WTC11 (cell line): ENCODE measurements at regions not wholly inside any gene's neighbourhood (a gene's known extent, or its start where the extent isn't known, plus 50 kb on each side); places are given as distances from the start of the nearest gene placed in this dataset.

Experiments
- ATAC-seq: fragments of 200-7000 bp; cut with Tn5 transposase; 2 replicates; pipeline ENCODE4 v1.10.0; 2021; ENCODE audit warnings: mild to moderate bottlenecking, moderate library complexity
- CTCF ChIA-PET: fragments of 300-600 bp; sonication (Branson Sonifier 250); formaldehyde crosslinking; loops from one replicate; lab custom pipeline; 2021; ENCODE audit warnings: antibody characterized with exemption; lab: Charles Lee
- POLR2A ChIA-PET: fragments of 350-600 bp; sonication (Branson Sonifier 250); formaldehyde crosslinking; loops from one replicate; lab custom pipeline; 2021; ENCODE audit warnings: antibody characterized with exemption; lab: Charles Lee
- DNase-seq: peaks from one replicate; pipeline ENCODE4 v3.0.0; 2021; ENCODE audit warnings: low spot score
- H3K27ac Mint-ChIP-seq: 2 replicates; pipeline ENCODE4 v1.8.0; 2021; ENCODE audit warnings: mixed read lengths
- H3K27me3 Mint-ChIP-seq: 2 replicates; pipeline ENCODE4 v1.8.0; 2021; ENCODE audit warnings: low read depth, mild to moderate bottlenecking, moderate library complexity, mixed read lengths
- H3K36me3 Mint-ChIP-seq: 2 replicates; pipeline ENCODE4 v1.8.0; 2021; ENCODE audit warnings: mixed read lengths
- H3K4me1 Mint-ChIP-seq: 2 replicates; pipeline ENCODE4 v1.8.0; 2022; ENCODE audit warnings: mixed read lengths
- H3K4me3 Mint-ChIP-seq: 2 replicates; pipeline ENCODE4 v1.8.0; 2021; ENCODE audit warnings: mild to moderate bottlenecking, moderate library complexity, mixed read lengths
- H3K9me3 Mint-ChIP-seq: 2 replicates; pipeline ENCODE4 v1.8.0; 2021; ENCODE audit warnings: mixed read lengths
- EMX1 ChIP-seq: fragments of 250-450 bp; sonication (Bioruptor Pico); IDR thresholded peaks from 2 replicates; pipeline ENCODE4 v1.8.0; 2021; ENCODE audit warnings: mild to moderate bottlenecking
- ESRRA ChIP-seq: sonication (generic); formaldehyde crosslinking; IDR thresholded peaks from 2 replicates; pipeline ENCODE4 v1.8.1; 2022; ENCODE audit warnings: mild to moderate bottlenecking, missing genetic modification reagents, borderline replicate concordance
- GRHL2 ChIP-seq: fragments of 250-450 bp; sonication (Bioruptor Pico); IDR thresholded peaks from 2 replicates; pipeline ENCODE4 v1.8.0; 2022; ENCODE audit warnings: mild to moderate bottlenecking, moderate library complexity; ENCODE audit not compliant: insufficient replicate concordance, severe bottlenecking
- KAT7 ChIP-seq: sonication (generic); formaldehyde crosslinking; IDR thresholded peaks from 2 replicates; pipeline ENCODE4 v1.8.1; 2023; ENCODE audit warnings: missing genetic modification reagents, mild to moderate bottlenecking, borderline replicate concordance
- NFATC4 ChIP-seq: fragments of 250-450 bp; sonication (Bioruptor Pico); IDR thresholded peaks from 2 replicates; pipeline ENCODE4 v1.9.0; 2021; ENCODE audit warnings: mild to moderate bottlenecking
- NFYB ChIP-seq: sonication (generic); formaldehyde crosslinking; conservative IDR thresholded peaks from 2 replicates; pipeline ENCODE4 v1.8.0; 2022; ENCODE audit warnings: low read depth, missing genetic modification reagents
- NR3C1 ChIP-seq: sonication (generic); formaldehyde crosslinking; conservative IDR thresholded peaks from 2 replicates; pipeline ENCODE4 v1.8.1; 2023; ENCODE audit warnings: low read depth, mild to moderate bottlenecking, missing genetic modification reagents
- OVOL2 ChIP-seq: fragments of 250-450 bp; sonication (Bioruptor Pico); IDR thresholded peaks from 2 replicates; pipeline ENCODE4 v1.9.0; 2021; ENCODE audit warnings: mild to moderate bottlenecking, borderline replicate concordance
- TEAD1 ChIP-seq: sonication (generic); formaldehyde crosslinking; IDR thresholded peaks from 2 replicates; pipeline ENCODE4 v1.8.0; 2022; ENCODE audit warnings: mild to moderate bottlenecking, missing genetic modification reagents
- ZNF219 ChIP-seq: sonication (generic); formaldehyde crosslinking; IDR thresholded peaks from 2 replicates; pipeline ENCODE4 v1.8.0; 2023; ENCODE audit warnings: missing genetic modification reagents, mild to moderate bottlenecking, borderline replicate concordance
- ZNF317 ChIP-seq: sonication (generic); formaldehyde crosslinking; IDR thresholded peaks from 2 replicates; pipeline ENCODE4 v1.8.1; 2023; ENCODE audit warnings: low read depth, mild to moderate bottlenecking, moderate library complexity, missing genetic modification reagents, borderline replicate concordance
- ZNF671 ChIP-seq: fragments of 250-450 bp; sonication (Bioruptor Pico); IDR thresholded peaks from 2 replicates; pipeline ENCODE4 v1.8.0; 2021; ENCODE audit warnings: mild to moderate bottlenecking
- TF ChIP-seq, protein P1 (sequence below): sonication (generic); formaldehyde crosslinking; IDR thresholded peaks from 2 replicates; pipeline ENCODE4 v1.8.0; 2022; ENCODE audit warnings: missing genetic modification reagents
- TF ChIP-seq, protein P2 (sequence below): sonication (generic); formaldehyde crosslinking; IDR thresholded peaks from 2 replicates; pipeline ENCODE4 v1.8.1; 2022; ENCODE audit warnings: missing genetic modification reagents, borderline replicate concordance
- TF ChIP-seq, protein P3 (sequence below): fragments of 250-450 bp; sonication (Bioruptor Pico); conservative IDR thresholded peaks from 2 replicates; pipeline ENCODE4 v1.9.0; 2021; ENCODE audit warnings: mild to moderate bottlenecking
- TF ChIP-seq, protein P4 (sequence below): sonication (generic); formaldehyde crosslinking; IDR thresholded peaks from 2 replicates; pipeline ENCODE4 v1.8.0; 2023; ENCODE audit warnings: missing genetic modification reagents, mild to moderate bottlenecking, borderline replicate concordance
- TF ChIP-seq, protein P5 (sequence below): sonication (generic); formaldehyde crosslinking; IDR thresholded peaks from 2 replicates; pipeline ENCODE4 v1.8.0; 2022; ENCODE audit warnings: mild to moderate bottlenecking, missing genetic modification reagents
- TF ChIP-seq, protein P6 (sequence below): sonication (generic); formaldehyde crosslinking; IDR thresholded peaks from 2 replicates; pipeline ENCODE4 v1.8.1; 2023; ENCODE audit warnings: mild to moderate bottlenecking, missing genetic modification reagents
- TF ChIP-seq, protein P7 (sequence below): sonication (generic); formaldehyde crosslinking; IDR thresholded peaks from 2 replicates; pipeline ENCODE4 v1.8.1; 2023; ENCODE audit warnings: mild to moderate bottlenecking, missing genetic modification reagents

DNA sequence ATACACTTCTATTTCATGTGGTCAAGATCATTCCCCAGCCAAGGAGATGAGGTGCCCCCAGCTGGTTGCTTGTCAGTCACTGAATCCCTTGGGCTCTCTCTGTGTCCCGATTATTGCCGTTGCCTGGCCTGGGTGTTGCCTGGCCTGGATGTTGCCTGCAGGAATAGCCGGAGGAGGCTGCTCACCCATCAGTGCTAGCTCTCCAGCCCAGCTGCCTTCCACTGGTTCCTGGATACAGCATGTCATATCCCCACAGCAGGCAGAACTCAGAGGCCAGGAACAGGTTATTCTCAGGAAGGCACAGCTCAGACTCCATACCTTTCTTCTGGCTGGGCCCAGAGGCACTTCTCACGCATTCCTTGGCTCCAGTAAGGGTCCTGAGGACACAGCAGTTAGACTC lies 542.1 kb upstream of the MGMT start:
- DNase-seq (no peak), ATAC-seq (no peak)
- H3K4me3 Mint-ChIP-seq = no peak overlapping the region
- H3K9me3 Mint-ChIP-seq = peaks cover 2% of the 10 kb centered on the region
- H3K4me1 Mint-ChIP-seq = peaks cover 10% of the 10 kb centered on the region
- no peaks in the 10 kb centered on the region; the same call in 1 of the 2 replicates for H3K36me3 Mint-ChIP-seq
- CTCF ChIA-PET = no interaction called here
- no peaks in the 10 kb centered on the region for H3K27me3 Mint-ChIP-seq
- POLR2A ChIA-PET = no interaction called here
- TF ChIP-seq, protein P1, sequence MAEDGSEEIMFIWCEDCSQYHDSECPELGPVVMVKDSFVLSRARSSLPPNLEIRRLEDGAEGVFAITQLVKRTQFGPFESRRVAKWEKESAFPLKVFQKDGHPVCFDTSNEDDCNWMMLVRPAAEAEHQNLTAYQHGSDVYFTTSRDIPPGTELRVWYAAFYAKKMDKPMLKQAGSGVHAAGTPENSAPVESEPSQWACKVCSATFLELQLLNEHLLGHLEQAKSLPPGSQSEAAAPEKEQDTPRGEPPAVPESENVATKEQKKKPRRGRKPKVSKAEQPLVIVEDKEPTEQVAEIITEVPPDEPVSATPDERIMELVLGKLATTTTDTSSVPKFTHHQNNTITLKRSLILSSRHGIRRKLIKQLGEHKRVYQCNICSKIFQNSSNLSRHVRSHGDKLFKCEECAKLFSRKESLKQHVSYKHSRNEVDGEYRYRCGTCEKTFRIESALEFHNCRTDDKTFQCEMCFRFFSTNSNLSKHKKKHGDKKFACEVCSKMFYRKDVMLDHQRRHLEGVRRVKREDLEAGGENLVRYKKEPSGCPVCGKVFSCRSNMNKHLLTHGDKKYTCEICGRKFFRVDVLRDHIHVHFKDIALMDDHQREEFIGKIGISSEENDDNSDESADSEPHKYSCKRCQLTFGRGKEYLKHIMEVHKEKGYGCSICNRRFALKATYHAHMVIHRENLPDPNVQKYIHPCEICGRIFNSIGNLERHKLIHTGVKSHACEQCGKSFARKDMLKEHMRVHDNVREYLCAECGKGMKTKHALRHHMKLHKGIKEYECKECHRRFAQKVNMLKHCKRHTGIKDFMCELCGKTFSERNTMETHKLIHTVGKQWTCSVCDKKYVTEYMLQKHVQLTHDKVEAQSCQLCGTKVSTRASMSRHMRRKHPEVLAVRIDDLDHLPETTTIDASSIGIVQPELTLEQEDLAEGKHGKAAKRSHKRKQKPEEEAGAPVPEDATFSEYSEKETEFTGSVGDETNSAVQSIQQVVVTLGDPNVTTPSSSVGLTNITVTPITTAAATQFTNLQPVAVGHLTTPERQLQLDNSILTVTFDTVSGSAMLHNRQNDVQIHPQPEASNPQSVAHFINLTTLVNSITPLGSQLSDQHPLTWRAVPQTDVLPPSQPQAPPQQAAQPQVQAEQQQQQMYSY (CRISPR knock-in tag) = no peak
- TF ChIP-seq NFATC4 = no peak
- TF ChIP-seq EMX1 = no peak
- TF ChIP-seq, protein P2, sequence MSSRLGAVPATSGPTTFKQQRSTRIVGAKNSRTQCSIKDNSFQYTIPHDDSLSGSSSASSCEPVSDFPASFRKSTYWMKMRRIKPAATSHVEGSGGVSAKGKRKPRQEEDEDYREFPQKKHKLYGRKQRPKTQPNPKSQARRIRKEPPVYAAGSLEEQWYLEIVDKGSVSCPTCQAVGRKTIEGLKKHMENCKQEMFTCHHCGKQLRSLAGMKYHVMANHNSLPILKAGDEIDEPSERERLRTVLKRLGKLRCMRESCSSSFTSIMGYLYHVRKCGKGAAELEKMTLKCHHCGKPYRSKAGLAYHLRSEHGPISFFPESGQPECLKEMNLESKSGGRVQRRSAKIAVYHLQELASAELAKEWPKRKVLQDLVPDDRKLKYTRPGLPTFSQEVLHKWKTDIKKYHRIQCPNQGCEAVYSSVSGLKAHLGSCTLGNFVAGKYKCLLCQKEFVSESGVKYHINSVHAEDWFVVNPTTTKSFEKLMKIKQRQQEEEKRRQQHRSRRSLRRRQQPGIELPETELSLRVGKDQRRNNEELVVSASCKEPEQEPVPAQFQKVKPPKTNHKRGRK = no peak
- no peak for TF ChIP-seq GRHL2
- TF ChIP-seq, protein P3, sequence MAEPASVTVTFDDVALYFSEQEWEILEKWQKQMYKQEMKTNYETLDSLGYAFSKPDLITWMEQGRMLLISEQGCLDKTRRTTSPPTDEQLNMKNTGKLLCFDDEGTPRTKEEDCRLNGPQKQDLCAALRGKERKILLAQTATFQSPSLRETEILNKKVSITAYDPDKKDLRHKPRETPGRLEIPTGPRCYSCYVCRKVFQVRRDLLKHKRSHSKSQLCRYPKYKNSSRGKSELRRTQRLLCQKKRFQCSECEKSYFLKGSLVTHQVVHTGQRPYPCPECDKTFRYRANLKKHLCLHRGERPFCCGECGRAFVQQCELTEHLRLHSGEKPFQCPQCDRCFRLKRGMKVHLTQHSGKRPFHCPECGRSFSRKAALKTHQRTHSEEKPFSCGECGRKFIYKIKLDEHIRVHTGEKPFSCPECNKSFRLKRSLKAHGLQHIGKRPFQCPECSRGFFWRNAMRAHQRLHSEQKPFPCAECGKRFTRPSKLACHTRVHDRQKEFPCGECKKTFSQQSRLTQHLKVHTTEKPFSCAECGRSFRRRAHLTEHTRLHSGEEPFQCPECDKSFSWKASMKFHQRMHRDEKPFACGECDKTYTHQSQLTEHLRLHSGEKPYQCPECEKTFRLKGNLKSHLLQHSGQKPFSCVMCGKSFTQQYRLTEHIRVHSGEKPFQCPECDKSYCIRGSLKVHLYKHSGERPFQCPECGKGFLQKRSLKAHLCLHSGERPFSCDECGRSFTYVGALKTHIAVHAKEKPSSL (CRISPR knock-in tag) = no peak
- no peak for TF ChIP-seq ZNF671
- TF ChIP-seq, protein P4, sequence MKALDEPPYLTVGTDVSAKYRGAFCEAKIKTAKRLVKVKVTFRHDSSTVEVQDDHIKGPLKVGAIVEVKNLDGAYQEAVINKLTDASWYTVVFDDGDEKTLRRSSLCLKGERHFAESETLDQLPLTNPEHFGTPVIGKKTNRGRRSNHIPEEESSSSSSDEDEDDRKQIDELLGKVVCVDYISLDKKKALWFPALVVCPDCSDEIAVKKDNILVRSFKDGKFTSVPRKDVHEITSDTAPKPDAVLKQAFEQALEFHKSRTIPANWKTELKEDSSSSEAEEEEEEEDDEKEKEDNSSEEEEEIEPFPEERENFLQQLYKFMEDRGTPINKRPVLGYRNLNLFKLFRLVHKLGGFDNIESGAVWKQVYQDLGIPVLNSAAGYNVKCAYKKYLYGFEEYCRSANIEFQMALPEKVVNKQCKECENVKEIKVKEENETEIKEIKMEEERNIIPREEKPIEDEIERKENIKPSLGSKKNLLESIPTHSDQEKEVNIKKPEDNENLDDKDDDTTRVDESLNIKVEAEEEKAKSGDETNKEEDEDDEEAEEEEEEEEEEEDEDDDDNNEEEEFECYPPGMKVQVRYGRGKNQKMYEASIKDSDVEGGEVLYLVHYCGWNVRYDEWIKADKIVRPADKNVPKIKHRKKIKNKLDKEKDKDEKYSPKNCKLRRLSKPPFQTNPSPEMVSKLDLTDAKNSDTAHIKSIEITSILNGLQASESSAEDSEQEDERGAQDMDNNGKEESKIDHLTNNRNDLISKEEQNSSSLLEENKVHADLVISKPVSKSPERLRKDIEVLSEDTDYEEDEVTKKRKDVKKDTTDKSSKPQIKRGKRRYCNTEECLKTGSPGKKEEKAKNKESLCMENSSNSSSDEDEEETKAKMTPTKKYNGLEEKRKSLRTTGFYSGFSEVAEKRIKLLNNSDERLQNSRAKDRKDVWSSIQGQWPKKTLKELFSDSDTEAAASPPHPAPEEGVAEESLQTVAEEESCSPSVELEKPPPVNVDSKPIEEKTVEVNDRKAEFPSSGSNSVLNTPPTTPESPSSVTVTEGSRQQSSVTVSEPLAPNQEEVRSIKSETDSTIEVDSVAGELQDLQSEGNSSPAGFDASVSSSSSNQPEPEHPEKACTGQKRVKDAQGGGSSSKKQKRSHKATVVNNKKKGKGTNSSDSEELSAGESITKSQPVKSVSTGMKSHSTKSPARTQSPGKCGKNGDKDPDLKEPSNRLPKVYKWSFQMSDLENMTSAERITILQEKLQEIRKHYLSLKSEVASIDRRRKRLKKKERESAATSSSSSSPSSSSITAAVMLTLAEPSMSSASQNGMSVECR (CRISPR knock-in tag) = no peak
- no peak for TF ChIP-seq OVOL2 (CRISPR knock-in tag)
- TF ChIP-seq NFYB (CRISPR knock-in tag) = no peak
- TF ChIP-seq NR3C1 (CRISPR knock-in tag) = no peak
- no peak overlapping the region for H3K27ac Mint-ChIP-seq

DNA sequence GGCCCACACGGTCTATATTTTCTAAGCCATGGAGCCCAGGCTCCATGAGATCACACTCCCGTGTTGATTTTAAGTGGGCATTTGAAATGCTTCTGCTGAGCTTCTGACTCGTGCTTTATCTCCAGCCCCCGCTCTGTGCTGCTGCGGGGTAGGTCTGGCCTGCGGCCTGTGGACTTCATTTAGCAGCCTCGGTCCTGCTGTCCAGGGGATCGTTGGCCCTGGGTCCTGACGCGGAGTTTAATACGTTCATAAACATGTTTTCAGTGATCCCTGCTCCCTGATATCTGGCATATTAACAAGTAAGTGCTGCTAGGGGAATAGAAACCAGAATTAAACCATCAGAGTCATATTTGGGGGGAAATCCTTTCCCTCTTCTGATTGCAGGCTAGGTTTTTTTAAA lies 540.3 kb upstream of the MGMT start:
- H3K36me3 Mint-ChIP-seq = no peaks in the 10 kb centered on the region
- no peak overlapping the region for H3K4me3 Mint-ChIP-seq
- H3K27me3 Mint-ChIP-seq = no peaks in the 10 kb centered on the region
- DNase-seq (no peak), ATAC-seq (no peak)
- H3K9me3 Mint-ChIP-seq = no peaks in the 10 kb centered on the region
- H3K4me1 Mint-ChIP-seq = peaks cover 10% of the 10 kb centered on the region
- no peak overlapping the region for H3K27ac Mint-ChIP-seq
- CTCF ChIA-PET = no interaction called here
- POLR2A ChIA-PET = no interaction called here
- TF ChIP-seq OVOL2 (CRISPR knock-in tag) = no peak
- TF ChIP-seq ZNF219 = no peak
- TF ChIP-seq, protein P5, sequence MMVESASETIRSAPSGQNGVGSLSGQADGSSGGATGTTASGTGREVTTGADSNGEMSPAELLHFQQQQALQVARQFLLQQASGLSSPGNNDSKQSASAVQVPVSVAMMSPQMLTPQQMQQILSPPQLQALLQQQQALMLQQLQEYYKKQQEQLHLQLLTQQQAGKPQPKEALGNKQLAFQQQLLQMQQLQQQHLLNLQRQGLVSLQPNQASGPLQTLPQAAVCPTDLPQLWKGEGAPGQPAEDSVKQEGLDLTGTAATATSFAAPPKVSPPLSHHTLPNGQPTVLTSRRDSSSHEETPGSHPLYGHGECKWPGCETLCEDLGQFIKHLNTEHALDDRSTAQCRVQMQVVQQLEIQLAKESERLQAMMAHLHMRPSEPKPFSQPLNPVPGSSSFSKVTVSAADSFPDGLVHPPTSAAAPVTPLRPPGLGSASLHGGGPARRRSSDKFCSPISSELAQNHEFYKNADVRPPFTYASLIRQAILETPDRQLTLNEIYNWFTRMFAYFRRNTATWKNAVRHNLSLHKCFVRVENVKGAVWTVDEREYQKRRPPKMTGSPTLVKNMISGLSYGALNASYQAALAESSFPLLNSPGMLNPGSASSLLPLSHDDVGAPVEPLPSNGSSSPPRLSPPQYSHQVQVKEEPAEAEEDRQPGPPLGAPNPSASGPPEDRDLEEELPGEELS = no peak
- TF ChIP-seq KAT7 (CRISPR knock-in tag) = no peak
- no peak for TF ChIP-seq ESRRA (CRISPR knock-in tag)
- TF ChIP-seq TEAD1 = no peak
- no peak for TF ChIP-seq ZNF317
- TF ChIP-seq, protein P6, sequence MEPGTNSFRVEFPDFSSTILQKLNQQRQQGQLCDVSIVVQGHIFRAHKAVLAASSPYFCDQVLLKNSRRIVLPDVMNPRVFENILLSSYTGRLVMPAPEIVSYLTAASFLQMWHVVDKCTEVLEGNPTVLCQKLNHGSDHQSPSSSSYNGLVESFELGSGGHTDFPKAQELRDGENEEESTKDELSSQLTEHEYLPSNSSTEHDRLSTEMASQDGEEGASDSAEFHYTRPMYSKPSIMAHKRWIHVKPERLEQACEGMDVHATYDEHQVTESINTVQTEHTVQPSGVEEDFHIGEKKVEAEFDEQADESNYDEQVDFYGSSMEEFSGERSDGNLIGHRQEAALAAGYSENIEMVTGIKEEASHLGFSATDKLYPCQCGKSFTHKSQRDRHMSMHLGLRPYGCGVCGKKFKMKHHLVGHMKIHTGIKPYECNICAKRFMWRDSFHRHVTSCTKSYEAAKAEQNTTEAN (CRISPR knock-in tag) = no peak
- TF ChIP-seq, protein P7, sequence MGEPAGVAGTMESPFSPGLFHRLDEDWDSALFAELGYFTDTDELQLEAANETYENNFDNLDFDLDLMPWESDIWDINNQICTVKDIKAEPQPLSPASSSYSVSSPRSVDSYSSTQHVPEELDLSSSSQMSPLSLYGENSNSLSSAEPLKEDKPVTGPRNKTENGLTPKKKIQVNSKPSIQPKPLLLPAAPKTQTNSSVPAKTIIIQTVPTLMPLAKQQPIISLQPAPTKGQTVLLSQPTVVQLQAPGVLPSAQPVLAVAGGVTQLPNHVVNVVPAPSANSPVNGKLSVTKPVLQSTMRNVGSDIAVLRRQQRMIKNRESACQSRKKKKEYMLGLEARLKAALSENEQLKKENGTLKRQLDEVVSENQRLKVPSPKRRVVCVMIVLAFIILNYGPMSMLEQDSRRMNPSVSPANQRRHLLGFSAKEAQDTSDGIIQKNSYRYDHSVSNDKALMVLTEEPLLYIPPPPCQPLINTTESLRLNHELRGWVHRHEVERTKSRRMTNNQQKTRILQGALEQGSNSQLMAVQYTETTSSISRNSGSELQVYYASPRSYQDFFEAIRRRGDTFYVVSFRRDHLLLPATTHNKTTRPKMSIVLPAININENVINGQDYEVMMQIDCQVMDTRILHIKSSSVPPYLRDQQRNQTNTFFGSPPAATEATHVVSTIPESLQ (CRISPR knock-in tag) = no peak
